ENCODE measurements at regions not wholly inside any gene's neighbourhood (a gene's known extent, or its start where the extent isn't known, plus 50 kb on each side); places are given as distances from the start of the nearest gene placed in this dataset.
A peak's percentile ranks its signal among the peaks of the same experiment; 100 is the strongest.

GRCh38 chr14:94690486-94690885, 78.3 kb downstream of the SERPINA3 start:
- H3K4me3 Mint-ChIP-seq: no peak overlapping the region
- H3K9me3 Mint-ChIP-seq: no peaks in the 10 kb centered on the region
- H3K4me1 Mint-ChIP-seq (ENCODE audit: low read depth): no peaks in the 10 kb centered on the region
- DNase-seq (no peak), ATAC-seq (no peak)
- peaks cover 16% of the 10 kb centered on the region for H3K27me3 Mint-ChIP-seq (ENCODE audit: low read depth)
- no peaks in the 10 kb centered on the region for H3K36me3 Mint-ChIP-seq (ENCODE audit: insufficient read depth)

- DNase-seq: no peak
- no peaks in the 10 kb centered on the region for H3K9me3 Mint-ChIP-seq
- no peaks in the 10 kb centered on the region for H3K36me3 Mint-ChIP-seq (ENCODE audit: insufficient read depth)
- no peak for ATAC-seq
- H3K27me3 Mint-ChIP-seq (ENCODE audit: low read depth): peaks cover 16% of the 10 kb centered on the region
- no peaks in the 10 kb centered on the region for H3K4me1 Mint-ChIP-seq (ENCODE audit: low read depth)
- no peak overlapping the region for H3K4me3 Mint-ChIP-seq
Measured at GRCh38 chr14:94689985-94690400, 77.8 kb downstream of the SERPINA3 start.

GRCh38 chr14:94689218-94689984, 77.2 kb downstream of the SERPINA3 start:
- no peaks in the 10 kb centered on the region for H3K4me1 Mint-ChIP-seq (ENCODE audit: low read depth)
- ATAC-seq (peak; percentile 79 to 87), DNase-seq (peak; percentile 15)
- H3K36me3 Mint-ChIP-seq (ENCODE audit: insufficient read depth): no peaks in the 10 kb centered on the region
- no peaks in the 10 kb centered on the region for H3K9me3 Mint-ChIP-seq
- H3K4me3 Mint-ChIP-seq: no peak overlapping the region
- H3K27me3 Mint-ChIP-seq (ENCODE audit: low read depth): peaks cover 16% of the 10 kb centered on the region

- Mint-ChIP-seq H3K36me3 (ENCODE audit: insufficient read depth) (no peaks in the 10 kb centered on the region), H3K9me3 (no peaks in the 10 kb centered on the region), H3K4me1 (ENCODE audit: low read depth) (no peaks in the 10 kb centered on the region), H3K27me3 (ENCODE audit: low read depth) (peaks cover 16% of the 10 kb centered on the region), H3K4me3 (no peak overlapping the region)
- ATAC-seq (no peak), DNase-seq (no peak)
Measured at GRCh38 chr14:94686511-94687160, 74.4 kb downstream of the SERPINA3 start.

- DNase-seq: no peak
- no peak for ATAC-seq
Measured at GRCh38 chr14:94685681-94686485, 73.7 kb downstream of the SERPINA3 start.

GRCh38 chr14:94685166-94685581, 73.0 kb downstream of the SERPINA3 start:
- Mint-ChIP-seq H3K4me1 (ENCODE audit: low read depth) (no peaks in the 10 kb centered on the region), H3K9me3 (no peaks in the 10 kb centered on the region), H3K4me3 (no peak overlapping the region), H3K36me3 (ENCODE audit: insufficient read depth) (no peaks in the 10 kb centered on the region), H3K27me3 (ENCODE audit: low read depth) (peaks cover 13% of the 10 kb centered on the region)
- ATAC-seq: no peak
- DNase-seq: no peak

More at GRCh38 chr14:94685681-94686485, 73.7 kb downstream of the SERPINA3 start:
- Mint-ChIP-seq H3K27me3 (ENCODE audit: low read depth) (peaks cover 16% of the 10 kb centered on the region), H3K4me3 (no peak overlapping the region), H3K9me3 (no peaks in the 10 kb centered on the region), H3K4me1 (ENCODE audit: low read depth) (no peaks in the 10 kb centered on the region), H3K36me3 (ENCODE audit: insufficient read depth) (no peaks in the 10 kb centered on the region)

- Mint-ChIP-seq H3K9me3 (no peaks in the 10 kb centered on the region), H3K4me1 (ENCODE audit: low read depth) (no peaks in the 10 kb centered on the region)
Measured at GRCh38 chr14:94682736-94683135, 70.5 kb downstream of the SERPINA3 start.

GRCh38 chr14:94682061-94682516, 69.9 kb downstream of the SERPINA3 start:
- Mint-ChIP-seq H3K4me3 (no peak overlapping the region), H3K27me3 (ENCODE audit: low read depth) (peaks cover 7% of the 10 kb centered on the region), H3K36me3 (ENCODE audit: insufficient read depth) (no peaks in the 10 kb centered on the region), H3K9me3 (no peaks in the 10 kb centered on the region), H3K4me1 (ENCODE audit: low read depth) (no peaks in the 10 kb centered on the region)
- no peak for DNase-seq
- ATAC-seq: no peak

More at GRCh38 chr14:94682736-94683135, 70.5 kb downstream of the SERPINA3 start:
- ATAC-seq: no peak
- no peak overlapping the region for H3K4me3 Mint-ChIP-seq
- H3K36me3 Mint-ChIP-seq (ENCODE audit: insufficient read depth): no peaks in the 10 kb centered on the region
- DNase-seq: no peak
- H3K27me3 Mint-ChIP-seq (ENCODE audit: low read depth): peaks cover 6% of the 10 kb centered on the region

GRCh38 chr14:94681300-94682060, 69.3 kb downstream of the SERPINA3 start:
- no peaks in the 10 kb centered on the region for H3K9me3 Mint-ChIP-seq
- H3K4me1 Mint-ChIP-seq (ENCODE audit: low read depth): no peaks in the 10 kb centered on the region
- no peak for DNase-seq
- ATAC-seq: no peak
- H3K36me3 Mint-ChIP-seq (ENCODE audit: insufficient read depth): no peaks in the 10 kb centered on the region
- H3K4me3 Mint-ChIP-seq: no peak overlapping the region
- H3K27me3 Mint-ChIP-seq (ENCODE audit: low read depth): peaks cover 7% of the 10 kb centered on the region

GRCh38 chr14:94680862-94681288, 68.7 kb downstream of the SERPINA3 start:
- no peak overlapping the region for H3K4me3 Mint-ChIP-seq
- no peaks in the 10 kb centered on the region for H3K9me3 Mint-ChIP-seq
- ATAC-seq (no peak), DNase-seq (no peak)
- no peaks in the 10 kb centered on the region for H3K4me1 Mint-ChIP-seq (ENCODE audit: low read depth)
- H3K27me3 Mint-ChIP-seq (ENCODE audit: low read depth): peaks cover 7% of the 10 kb centered on the region
- H3K36me3 Mint-ChIP-seq (ENCODE audit: insufficient read depth): no peaks in the 10 kb centered on the region

- DNase-seq (no peak), ATAC-seq (no peak)
- no peak overlapping the region for H3K4me3 Mint-ChIP-seq
- H3K4me1 Mint-ChIP-seq (ENCODE audit: low read depth): no peaks in the 10 kb centered on the region
- no peaks in the 10 kb centered on the region for H3K36me3 Mint-ChIP-seq (ENCODE audit: insufficient read depth)
- peaks cover 7% of the 10 kb centered on the region for H3K27me3 Mint-ChIP-seq (ENCODE audit: low read depth)
- no peaks in the 10 kb centered on the region for H3K9me3 Mint-ChIP-seq
Measured at GRCh38 chr14:94679937-94680861, 68.0 kb downstream of the SERPINA3 start.

GRCh38 chr14:94679106-94679810, 67.1 kb downstream of the SERPINA3 start:
- Mint-ChIP-seq H3K27me3 (ENCODE audit: low read depth) (peaks cover 7% of the 10 kb centered on the region), H3K9me3 (no peaks in the 10 kb centered on the region), H3K36me3 (ENCODE audit: insufficient read depth) (no peaks in the 10 kb centered on the region), H3K4me3 (no peak overlapping the region), H3K4me1 (ENCODE audit: low read depth) (no peaks in the 10 kb centered on the region)
- ATAC-seq (no peak), DNase-seq (no peak)

Data from activated T-cell treated with anti-CD3 and anti-CD28 coated beads, Interleukin-2, amount 50 U/mL, for 4 hours (primary cell).